K562 (cell line): ENCODE measurements at regions not wholly inside any gene's neighbourhood (a gene's known extent, or its start where the extent isn't known, plus 50 kb on each side); places are given as distances from the start of the nearest gene placed in this dataset.

Source experiments
- ATAC-seq: fragments of 200-7000 bp; cut with Tn5 transposase; 3 replicates; pipeline ENCODE4 v1.9.1; 2020; ENCODE audit warnings: moderate library complexity
- BruUV-seq: library from RNA; stranded (reverse); fragments of 400-500 nt; replicated peaks from 2 replicates; lab custom pipeline; 2021; lab: Mats Ljungman, UMichigan
- CTCF ChIA-PET: fragments of 300-600 bp; formaldehyde crosslinking; extraction: SDS; loops from one replicate; lab custom pipeline; 2021; ENCODE audit warnings: low intra/inter-chr PET ratio; lab: Yijun Ruan, JAX
- POLR2A ChIA-PET: fragments of 300-600, 350-650 bp; sonication (Branson Sonifier 250); formaldehyde crosslinking; extraction: SDS; loops from one replicate; lab custom pipeline; 2021; ENCODE audit warnings: antibody characterized with exemption, inconsistent platforms; lab: Yijun Ruan, JAX
- DNase-seq, 4 experiments: peaks; one replicate each; pipeline versions ENCODE4 v3.0.0 to v3.0.0-alpha.2; 2011 to 2018; ENCODE audit warnings: low spot score in 3 of 4, mixed read lengths in 3 of 4; ENCODE audit errors: extremely low read depth in 1 of 4
- FAIRE-seq: peaks from 2 replicates; lab custom pipeline; 2011; peaks lifted over from hg19 to GRCh38; lab: Jason Lieb, UNC
- H2AFZ ChIP-seq: 2 replicates; pipeline ENCODE4 v1.6.0; 2011; ENCODE audit warnings: low read depth, low read length, control low read depth, inconsistent platforms
- H3K27ac ChIP-seq: fragments of 200-600 bp; 3 replicates; pipeline ENCODE4 v1.8.0; 2011; ENCODE audit warnings: low read depth, mild to moderate bottlenecking, control low read depth, inconsistent platforms, low read length, moderate library complexity, mixed read lengths; ENCODE audit errors: extremely low read depth
- H3K27me3 ChIP-seq, 2 experiments: fragments of 300-600 bp in 1 of 2; 2 replicates in 1 of 2; 3 replicates in 1 of 2; pipeline versions ENCODE4 v1.6.0 to v1.8.0; 2011; ENCODE audit warnings: inconsistent platforms in 2 of 2, low read length in 2 of 2, mild to moderate bottlenecking in 1 of 2, mixed read lengths in 1 of 2, moderate library complexity in 1 of 2; ENCODE audit not compliant: control insufficient read depth in 2 of 2, insufficient read depth in 2 of 2
- H3K36me3 ChIP-seq: fragments of 300-600 bp; 3 replicates; pipeline ENCODE4 v1.8.0; 2011; ENCODE audit warnings: mild to moderate bottlenecking, low read length, inconsistent platforms; ENCODE audit not compliant: control insufficient read depth, insufficient read depth
- H3K4me1 ChIP-seq, 2 experiments: fragments of 200-600 bp in 1 of 2; replicated peaks in 1 of 2; 2 replicates in 1 of 2; 3 replicates in 1 of 2; pipeline versions ENCODE4 v1.5.1 to v1.8.0; 2011; ENCODE audit warnings: inconsistent platforms in 2 of 2, low read length in 2 of 2, mild to moderate bottlenecking in 1 of 2, mixed read lengths in 1 of 2, moderate library complexity in 1 of 2; ENCODE audit not compliant: control insufficient read depth in 2 of 2, insufficient read depth in 2 of 2
- H3K4me2 ChIP-seq: 2 replicates; pipeline ENCODE4 v1.6.1; 2011; ENCODE audit warnings: low read length, control low read depth, inconsistent platforms, mixed read lengths; ENCODE audit not compliant: insufficient read depth
- H3K4me3 ChIP-seq: fragments of 200-600 bp; sonication (generic), shearing (Covaris generic); 2 replicates; pipeline ENCODE4 v1.5.1; 2016; ENCODE audit warnings: control low read depth, inconsistent platforms
- H3K79me2 ChIP-seq: fragments of 200-600 bp; 3 replicates; pipeline ENCODE4 v1.8.0; 2011; ENCODE audit warnings: low read length, inconsistent platforms; ENCODE audit not compliant: control insufficient read depth, insufficient read depth
- H3K9ac ChIP-seq, 2 experiments: 2 replicates each; pipeline versions ENCODE4 v1.6.0 to v1.6.1; 2011; ENCODE audit warnings: low read depth in 2 of 2, low read length in 2 of 2, control low read depth in 1 of 2, inconsistent platforms in 1 of 2, mild to moderate bottlenecking in 1 of 2, mixed read lengths in 1 of 2; ENCODE audit not compliant: insufficient read depth in 1 of 2
- H3K9me1 ChIP-seq: one replicate; pipeline ENCODE4 v1.6.0; 2011; ENCODE audit warnings: inconsistent platforms, mild to moderate bottlenecking, low read length, moderate library complexity; ENCODE audit not compliant: control insufficient read depth, insufficient read depth
- H3K9me3 ChIP-seq: replicated peaks from 2 replicates; pipeline ENCODE4 v1.5.1; 2011; ENCODE audit warnings: low read depth, low read length, inconsistent platforms; ENCODE audit not compliant: control insufficient read depth, insufficient read depth
- H4K20me1 ChIP-seq: replicated peaks from 2 replicates; pipeline ENCODE4 v1.6.1; 2011; ENCODE audit warnings: low read length, inconsistent platforms, mixed read lengths; ENCODE audit not compliant: control insufficient read depth, insufficient read depth
- ARID2 ChIP-seq: fragments of 450-650 bp; IDR thresholded peaks from 2 replicates; pipeline ENCODE4 v1.6.1; 2017; ENCODE audit warnings: antibody characterized with exemption, mild to moderate bottlenecking
- ASH1L ChIP-seq: fragments of 450-650 bp; IDR thresholded peaks from 2 replicates; pipeline ENCODE4 v1.6.1; 2018; ENCODE audit warnings: borderline replicate concordance, mild to moderate bottlenecking, low read depth; ENCODE audit not compliant: partially characterized antibody
- BMI1 ChIP-seq: fragments of 150-350 bp; IDR thresholded peaks from 2 replicates; pipeline ENCODE4 v1.6.1; 2014; ENCODE audit warnings: low read length
- CBFA2T2 ChIP-seq: fragments of 450-650 bp; conservative IDR thresholded peaks from 2 replicates; pipeline ENCODE4 v1.6.1; 2017; ENCODE audit warnings: mild to moderate bottlenecking
- CHCHD3 ChIP-seq: fragments of 250-450 bp; sonication (Bioruptor Pico); IDR thresholded peaks from 2 replicates; pipeline ENCODE4 v2.1.2; 2022; ENCODE audit warnings: mild to moderate bottlenecking
- DIDO1 ChIP-seq: fragments of 450-650 bp; IDR thresholded peaks from 2 replicates; pipeline ENCODE4 v1.6.1; 2016; ENCODE audit warnings: low read depth, missing biosample characterization, missing genetic modification characterization
- GTF2F1 ChIP-seq: IDR thresholded peaks from 2 replicates; pipeline ENCODE4 v1.6.1; 2011; ENCODE audit warnings: low read depth, low read length, improper control_type of control experiment
- NCOA4 ChIP-seq: fragments of 450-650 bp; IDR thresholded peaks from 2 replicates; pipeline ENCODE4 v1.6.1; 2018; ENCODE audit warnings: mild to moderate bottlenecking; ENCODE audit not compliant: partially characterized antibody
- POU5F1 ChIP-seq: fragments of 150-350 bp; IDR thresholded peaks from 2 replicates; pipeline ENCODE4 v1.6.1; 2014; ENCODE audit warnings: borderline replicate concordance, low read length, low read depth, mild to moderate bottlenecking; ENCODE audit not compliant: partially characterized antibody
- SAFB2 ChIP-seq: fragments of 200-400 bp; formaldehyde crosslinking; IDR thresholded peaks from 2 replicates; pipeline ENCODE4 v1.6.1; 2018; ENCODE audit warnings: borderline replicate concordance, low read length, low read depth, moderate library complexity; ENCODE audit not compliant: severe bottlenecking
- TFAP4 ChIP-seq: sonication (generic); formaldehyde crosslinking; IDR thresholded peaks from 2 replicates; pipeline ENCODE4 v1.8.0; 2022; ENCODE audit warnings: missing genetic modification reagents, mild to moderate bottlenecking, moderate library complexity, borderline replicate concordance
- ZBTB49 ChIP-seq: sonication (generic); formaldehyde crosslinking; IDR thresholded peaks from 2 replicates; pipeline ENCODE4 v1.8.0; 2022; ENCODE audit warnings: missing genetic modification reagents, mild to moderate bottlenecking, borderline replicate concordance
- ZNF316 ChIP-seq: fragments of 450-650 bp; IDR thresholded peaks from 2 replicates; pipeline ENCODE4 v1.6.1; 2016
- ZNF695 ChIP-seq: fragments of 450-650 bp; formaldehyde crosslinking; IDR thresholded peaks from 2 replicates; pipeline ENCODE4 v1.4.0; 2020; ENCODE audit warnings: mild to moderate bottlenecking, moderate library complexity
- ZNF764 ChIP-seq: fragments of 250-450 bp; sonication (Bioruptor Pico); IDR thresholded peaks from 2 replicates; pipeline ENCODE4 v1.4.0; 2020; ENCODE audit warnings: low read depth, mild to moderate bottlenecking, moderate library complexity
- ZNF830 ChIP-seq: fragments of 250-450 bp; sonication (Bioruptor Pico); IDR thresholded peaks from 2 replicates; pipeline ENCODE4 v1.5.0; 2021; ENCODE audit warnings: mild to moderate bottlenecking
- WGBS: fragments of 100-300 bp; shearing (Covaris generic); methylation state at CpG from one replicate; pipeline ENCODE4 v1.1.6; 2016; ENCODE audit warnings: low coverage, mixed read lengths; ENCODE audit not compliant: insufficient coverage; ENCODE audit errors: missing lambda C conversion rate; 5-methylcytosine and 5-hydroxymethylcytosine counted together
- in situ Hi-C: fragments of 300-500 bp; cut with MboI; formaldehyde crosslinking; loops from 4 replicates; pipeline ENCODE4 v1.15.0; 2018; ENCODE audit warnings: inconsistent platforms, mixed read lengths
- intact Hi-C: fragments of 100-400 bp; cut with micrococcal nuclease; formaldehyde crosslinking; loops from 2 replicates; pipeline ENCODE4 v1.14.2; 2022
- TF ChIP-seq, protein P1 (sequence below): fragments of 450-650 bp; formaldehyde crosslinking; IDR thresholded peaks from 2 replicates; pipeline ENCODE4 v1.4.0; 2022; ENCODE audit warnings: mild to moderate bottlenecking, moderate library complexity

DNA sequence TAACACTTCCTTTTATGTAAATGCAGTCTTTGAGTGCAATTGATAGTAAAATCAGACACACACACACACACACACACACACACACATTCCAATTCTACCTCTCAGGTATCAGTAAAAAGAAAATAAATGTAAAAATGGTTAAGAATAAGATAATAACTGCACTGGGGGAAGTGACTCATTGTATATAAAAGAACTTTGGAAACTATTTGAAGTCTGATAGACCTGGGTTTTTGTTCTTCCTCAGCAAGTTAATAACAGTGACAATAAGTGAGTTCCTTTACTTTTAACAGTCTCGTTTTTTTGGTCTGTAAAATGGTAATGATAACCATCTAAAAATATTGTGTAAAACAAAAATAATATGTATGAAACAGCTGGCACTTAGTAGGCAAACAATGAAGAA lies 1815.0 kb downstream of the MRPL39 start:
- DNase-seq (no peak), ATAC-seq (no peak), FAIRE-seq (no peak)
- Histone ChIP-seq H3K27me3 (no peaks in the 10 kb centered on the region), H4K20me1 (no peaks in the 10 kb centered on the region), H3K9me1 (no peaks in the 10 kb centered on the region), H3K4me3 (no peak overlapping the region), H3K9ac (no peak overlapping the region), H3K4me1 (no peaks in the 10 kb centered on the region), H3K4me2 (no peak overlapping the region), H3K9me3 (no peaks in the 10 kb centered on the region), H3K27ac (no peak overlapping the region), H3K79me2 (no peaks in the 10 kb centered on the region), H2AFZ (no peak overlapping the region), H3K36me3 (no peaks in the 10 kb centered on the region)
- no TSS peak for BruUV-seq
- intact Hi-C loops (no loop called here), in situ Hi-C loops (no loop called here)
- WGBS = 0% methylated on average over 1 of the region's 1 CpG
- TF ChIP-seq ZNF830 = no peak
- TF ChIP-seq ZNF764 (CRISPR knock-in tag) = no peak
- TF ChIP-seq POU5F1 = no peak
- TF ChIP-seq ZBTB49 (CRISPR knock-in tag) = no peak
- no peak for TF ChIP-seq BMI1
- no peak for TF ChIP-seq ZNF316
- no peak for TF ChIP-seq ZNF695 (CRISPR knock-in tag)
- TF ChIP-seq DIDO1 (tag) = no peak
- TF ChIP-seq TFAP4 (CRISPR knock-in tag) = no peak
- TF ChIP-seq ASH1L = no peak
- no peak for TF ChIP-seq CBFA2T2
- TF ChIP-seq, protein P1, sequence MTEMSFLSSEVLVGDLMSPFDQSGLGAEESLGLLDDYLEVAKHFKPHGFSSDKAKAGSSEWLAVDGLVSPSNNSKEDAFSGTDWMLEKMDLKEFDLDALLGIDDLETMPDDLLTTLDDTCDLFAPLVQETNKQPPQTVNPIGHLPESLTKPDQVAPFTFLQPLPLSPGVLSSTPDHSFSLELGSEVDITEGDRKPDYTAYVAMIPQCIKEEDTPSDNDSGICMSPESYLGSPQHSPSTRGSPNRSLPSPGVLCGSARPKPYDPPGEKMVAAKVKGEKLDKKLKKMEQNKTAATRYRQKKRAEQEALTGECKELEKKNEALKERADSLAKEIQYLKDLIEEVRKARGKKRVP (CRISPR knock-in tag) = no peak
- no peak for TF ChIP-seq GTF2F1
- TF ChIP-seq NCOA4 = no peak
- TF ChIP-seq SAFB2 = no peak
- TF ChIP-seq CHCHD3 (CRISPR knock-in tag) = no peak
- TF ChIP-seq ARID2 = no peak
- ChIA-PET POLR2A (no interaction called here), CTCF (no interaction called here)
